H1 (cell line): ENCODE measurements at regions not wholly inside any gene's neighbourhood (a gene's known extent, or its start where the extent isn't known, plus 50 kb on each side); places are given as distances from the start of the nearest gene placed in this dataset.
"Not testable (repeated sequence)": the region's sequence is repeated elsewhere in the genome, so short reads cannot be mapped to it uniquely, and the experiment has no call there.

Experiments used
- CTCF ChIA-PET: fragments of 300-600 bp; sonication (Branson Sonifier 250); formaldehyde crosslinking; loops from one replicate; lab custom pipeline; 2021; ENCODE audit not compliant: partially characterized antibody; lab: Charles Lee
- POLR2A ChIA-PET: fragments of 300-600 bp; sonication (Branson Sonifier 250); formaldehyde crosslinking; loops from one replicate; lab custom pipeline; 2021; ENCODE audit warnings: inconsistent platforms; ENCODE audit not compliant: partially characterized antibody; lab: Charles Lee
- DNase-seq, 2 experiments: peaks; one replicate each; pipeline versions ENCODE4 v3.0.0 to v3.0.0-alpha.2; 2010 to 2022; ENCODE audit warnings: low spot score in 2 of 2, low read depth in 1 of 2, mixed read lengths in 1 of 2
- FAIRE-seq: peaks from 2 replicates; lab custom pipeline; 2011; peaks lifted over from hg19 to GRCh38; lab: Jason Lieb, UNC
- H2AFZ ChIP-seq: 2 replicates; pipeline ENCODE4 v1.8.1; 2012; ENCODE audit warnings: low read length, inconsistent platforms
- H2AK5ac ChIP-seq: 2 replicates; pipeline ENCODE4 v1.6.1; 2013; ENCODE audit warnings: low read depth, low read length
- H2BK120ac ChIP-seq: replicated peaks from 2 replicates; pipeline ENCODE3; 2013; ENCODE audit warnings: low read depth, low read length, inconsistent platforms
- H2BK12ac ChIP-seq: 2 replicates; pipeline ENCODE4 v1.6.1; 2013; ENCODE audit warnings: low read depth, low read length
- H2BK15ac ChIP-seq: 2 replicates; pipeline ENCODE4 v1.6.1; 2013; ENCODE audit warnings: low read length
- H2BK20ac ChIP-seq: 2 replicates; pipeline ENCODE4 v1.6.1; 2013; ENCODE audit warnings: low read length
- H2BK5ac ChIP-seq: 2 replicates; pipeline ENCODE4 v1.6.1; 2013; ENCODE audit warnings: low read depth, low read length
- H3K14ac ChIP-seq: 2 replicates; pipeline ENCODE4 v1.6.1; 2013; ENCODE audit warnings: inconsistent platforms; ENCODE audit not compliant: insufficient read length
- H3K18ac ChIP-seq: 2 replicates; pipeline ENCODE4 v1.6.1; 2013; ENCODE audit warnings: low read length; ENCODE audit errors: extremely low read depth
- H3K23ac ChIP-seq: 2 replicates; pipeline ENCODE4 v1.6.1; 2013; ENCODE audit warnings: inconsistent platforms; ENCODE audit not compliant: insufficient read length
- H3K23me2 ChIP-seq: 2 replicates; pipeline ENCODE4 v1.6.1; 2013; ENCODE audit warnings: low read depth, low read length
- H3K27ac ChIP-seq: 2 replicates; pipeline ENCODE4 v1.6.1; 2011; ENCODE audit warnings: low read depth, low read length, inconsistent platforms
- H3K27me3 ChIP-seq, 4 experiments: replicated peaks in 1 of 4; 1 replicate in 1 of 4; 2 replicates in 3 of 4; pipeline versions ENCODE4 v1.6.1 to v1.8.1; 2011 to 2013; ENCODE audit warnings: low read length in 3 of 4, mild to moderate bottlenecking in 3 of 4, inconsistent platforms in 2 of 4, mixed read lengths in 2 of 4, moderate library complexity in 1 of 4; ENCODE audit not compliant: control insufficient read depth in 3 of 4, insufficient read depth in 3 of 4; ENCODE audit errors: extremely low read depth in 1 of 4
- H3K36me3 ChIP-seq, 4 experiments: 2 replicates each; pipeline versions ENCODE4 v1.6.1 to v1.8.1; 2011 to 2013; ENCODE audit warnings: mild to moderate bottlenecking in 4 of 4, low read length in 3 of 4, moderate library complexity in 2 of 4, control low read depth in 1 of 4, inconsistent platforms in 1 of 4; ENCODE audit not compliant: insufficient read depth in 4 of 4, control insufficient read depth in 2 of 4
- H3K4ac ChIP-seq: replicated peaks from 2 replicates; pipeline ENCODE3; 2013; ENCODE audit warnings: low read length, low read depth, mixed read lengths, inconsistent platforms; ENCODE audit not compliant: insufficient read length
- H3K4me1 ChIP-seq, 4 experiments: replicated peaks in 1 of 4; 1 replicate in 1 of 4; 2 replicates in 3 of 4; pipeline versions ENCODE4 v1.6.1 to v1.8.1; 2011 to 2013; ENCODE audit warnings: low read length in 3 of 4, inconsistent platforms in 2 of 4, mixed read lengths in 1 of 4; ENCODE audit not compliant: insufficient read depth in 4 of 4, control insufficient read depth in 3 of 4
- H3K4me2 ChIP-seq, 2 experiments: 2 replicates each; pipeline versions ENCODE4 v1.6.1 to v1.8.1; 2011 to 2013; ENCODE audit warnings: low read depth in 2 of 2, low read length in 2 of 2, control low read depth in 1 of 2, inconsistent platforms in 1 of 2, mild to moderate bottlenecking in 1 of 2; ENCODE audit not compliant: insufficient read depth in 1 of 2
- H3K4me3 ChIP-seq, 4 experiments: fragments of 200-600, 300-600 bp in 1 of 4; sonication (generic), shearing (Covaris generic), sonication (Bioruptor Twin) in 1 of 4; 2 replicates each; pipeline versions ENCODE4 v1.5.1 to v1.8.1; 2011 to 2016; ENCODE audit warnings: low read length in 4 of 4, low read depth in 3 of 4, control low read depth in 2 of 4, inconsistent platforms in 2 of 4, mild to moderate bottlenecking in 2 of 4, mixed read lengths in 1 of 4, moderate library complexity in 1 of 4; ENCODE audit not compliant: insufficient read depth in 2 of 4; ENCODE audit errors: extremely low read depth in 1 of 4
- H3K56ac ChIP-seq: replicated peaks from 2 replicates; pipeline ENCODE3; 2013; ENCODE audit warnings: low read depth, mild to moderate bottlenecking, mixed read lengths, low read length, inconsistent platforms; ENCODE audit not compliant: insufficient read length
- H3K79me1 ChIP-seq: 2 replicates; pipeline ENCODE4 v1.6.1; 2013; ENCODE audit warnings: low read depth, low read length, control low read depth
- H3K79me2 ChIP-seq, 2 experiments: 2 replicates each; pipeline versions ENCODE4 v1.6.1 to v1.8.1; 2012 to 2013; ENCODE audit warnings: low read length in 2 of 2, mild to moderate bottlenecking in 2 of 2, inconsistent platforms in 1 of 2; ENCODE audit not compliant: insufficient read depth in 2 of 2, control insufficient read depth in 1 of 2
- H3K9ac ChIP-seq, 4 experiments: replicated peaks in 1 of 4; 1 replicate in 1 of 4; 2 replicates in 3 of 4; pipeline versions ENCODE4 v1.6.1 to v1.8.1; 2011 to 2013; ENCODE audit warnings: low read depth in 3 of 4, low read length in 3 of 4, control low read depth in 2 of 4, mild to moderate bottlenecking in 2 of 4, moderate library complexity in 2 of 4, inconsistent platforms in 1 of 4; ENCODE audit errors: extremely low read depth in 1 of 4
- H3K9me3 ChIP-seq, 2 experiments: 2 replicates each; pipeline versions ENCODE4 v1.6.1 to v1.8.1; 2012 to 2013; ENCODE audit warnings: mild to moderate bottlenecking in 2 of 2, moderate library complexity in 2 of 2, control low read depth in 1 of 2, inconsistent platforms in 1 of 2, low read depth in 1 of 2, low read length in 1 of 2, mixed read lengths in 1 of 2; ENCODE audit not compliant: insufficient read depth in 2 of 2
- H4K20me1 ChIP-seq, 2 experiments: replicated peaks in 1 of 2; 2 replicates each; pipeline versions ENCODE3 to v1.8.1; 2011 to 2013; ENCODE audit warnings: inconsistent platforms in 2 of 2, low read length in 2 of 2, mild to moderate bottlenecking in 1 of 2; ENCODE audit not compliant: insufficient read depth in 2 of 2, control insufficient read depth in 1 of 2
- H4K5ac ChIP-seq: 2 replicates; pipeline ENCODE4 v1.6.1; 2013; ENCODE audit warnings: low read length, low read depth, mixed read lengths, inconsistent platforms; ENCODE audit not compliant: insufficient read length
- H4K8ac ChIP-seq: 2 replicates; pipeline ENCODE4 v1.8.0; 2013; ENCODE audit warnings: mild to moderate bottlenecking, moderate library complexity, low read length, inconsistent platforms; ENCODE audit not compliant: insufficient read depth; ENCODE audit errors: extremely low read depth
- H4K91ac ChIP-seq: replicated peaks from 2 replicates; pipeline ENCODE3; 2013; ENCODE audit warnings: low read length, mixed read lengths, inconsistent platforms; ENCODE audit not compliant: insufficient read length
- WGBS, 2 experiments: shearing (Covaris generic) in 1 of 2; methylation state at CpG; one replicate each; pipeline versions ENCODE4 v1.1.6 to v1.1.7; 2013 to 2015; ENCODE audit warnings: low lambda C conversion rate in 2 of 2, mixed read lengths in 2 of 2, inconsistent platforms in 1 of 2, low coverage in 1 of 2, missing lambda C conversion rate in 1 of 2; ENCODE audit not compliant: insufficient replicate concordance in 2 of 2, insufficient coverage in 1 of 2, insufficient read length in 1 of 2; ENCODE audit errors: extremely low coverage in 1 of 2, missing lambda C conversion rate in 1 of 2; 5-methylcytosine and 5-hydroxymethylcytosine counted together

- H2BK15ac ChIP-seq, H3K18ac ChIP-seq, FAIRE-seq, H2BK12ac ChIP-seq, H2BK5ac ChIP-seq, H3K4me1 ChIP-seq, H3K9me3 ChIP-seq, H3K27me3 ChIP-seq, H3K9ac ChIP-seq, H3K56ac ChIP-seq, H4K91ac ChIP-seq, H2BK20ac ChIP-seq, H2BK120ac ChIP-seq, H3K79me1 ChIP-seq, POLR2A ChIA-PET, H3K23me2 ChIP-seq, H3K27ac ChIP-seq, H3K14ac ChIP-seq, H3K36me3 ChIP-seq, H3K4me2 ChIP-seq, H3K23ac ChIP-seq, H3K4ac ChIP-seq, H3K79me2 ChIP-seq, CTCF ChIA-PET, H2AFZ ChIP-seq, H4K8ac ChIP-seq, H3K4me3 ChIP-seq, DNase-seq, H2AK5ac ChIP-seq, H4K20me1 ChIP-seq, H4K5ac ChIP-seq: not testable (repeated sequence)
These were observed 76.7 kb downstream of the HSFY2 start for GRCh38 chrY:18696788-18697187.

GRCh38 chrY:18704198-18704597 lies 69.3 kb downstream of the HSFY2 start:
- H3K4me1 ChIP-seq, H2BK12ac ChIP-seq, H4K8ac ChIP-seq, H2AFZ ChIP-seq, H3K9me3 ChIP-seq, H2BK20ac ChIP-seq, H3K4ac ChIP-seq, CTCF ChIA-PET, H3K36me3 ChIP-seq, H2BK120ac ChIP-seq, DNase-seq, H4K20me1 ChIP-seq, H3K23me2 ChIP-seq, H2BK5ac ChIP-seq, H3K14ac ChIP-seq, H3K4me2 ChIP-seq, H4K5ac ChIP-seq, H3K56ac ChIP-seq, H3K18ac ChIP-seq, H3K79me2 ChIP-seq, H3K23ac ChIP-seq, H4K91ac ChIP-seq, H3K4me3 ChIP-seq, H2AK5ac ChIP-seq, POLR2A ChIA-PET, H3K27me3 ChIP-seq, H2BK15ac ChIP-seq, H3K27ac ChIP-seq, H3K79me1 ChIP-seq, H3K9ac ChIP-seq: not testable (repeated sequence)
- FAIRE-seq: peak; percentile 74
- WGBS, 2 experiments: no CpG with 5 or more reads among the region's 1 CpG
